Left kidney (tissue), 1 donor: ENCODE measurements at regions not wholly inside any gene's neighbourhood (a gene's known extent, or its start where the extent isn't known, plus 50 kb on each side); places are given as distances from the start of the nearest gene placed in this dataset.
"Not testable (repeated sequence)": the region's sequence is repeated elsewhere in the genome, so short reads cannot be mapped to it uniquely, and the experiment has no call there.

Experiments
- DNase-seq: peaks from one replicate; pipeline ENCODE4 v3.0.0-alpha.2; 2013

DNA sequence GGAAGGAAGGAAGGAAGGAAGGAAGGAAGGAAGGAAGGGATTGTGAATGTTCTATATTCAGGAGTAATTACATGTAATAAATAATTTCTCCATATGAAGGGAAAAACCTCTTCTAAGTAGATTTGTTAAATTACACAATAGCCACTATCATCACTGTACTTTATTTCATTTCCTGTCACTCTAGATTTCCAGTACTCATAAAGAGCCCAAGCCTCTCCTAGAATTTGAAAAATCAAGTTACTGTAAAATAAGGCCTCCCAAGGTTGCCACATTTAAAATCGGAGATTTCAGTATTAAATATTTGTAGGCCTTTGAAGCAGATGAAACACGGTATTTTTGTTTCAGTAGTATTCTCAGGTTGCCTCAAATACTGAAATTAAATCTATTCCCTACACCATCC is 499.0 kb downstream of the CDH10 start:
- DNase-seq, result no peak

DNA sequence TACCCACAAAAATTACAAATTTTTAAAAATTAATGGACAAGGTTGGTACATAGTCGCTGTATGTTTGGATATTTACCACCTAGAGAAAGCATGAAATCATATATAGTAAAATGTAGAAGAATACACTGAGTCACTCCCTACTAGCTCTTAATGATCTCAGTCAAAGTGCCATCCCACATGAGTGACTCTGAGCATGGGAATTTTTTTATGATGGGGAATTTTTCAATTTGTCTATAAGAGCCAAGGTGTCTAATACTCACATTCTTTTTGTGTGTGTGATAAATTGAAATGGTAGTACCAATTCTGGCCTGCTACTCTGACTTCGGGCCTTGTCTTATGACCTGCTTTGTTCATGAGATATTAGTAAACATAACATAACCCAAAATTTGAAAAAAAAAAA is 483.2 kb downstream of the CDH10 start:
- DNase-seq, result no peak

DNA sequence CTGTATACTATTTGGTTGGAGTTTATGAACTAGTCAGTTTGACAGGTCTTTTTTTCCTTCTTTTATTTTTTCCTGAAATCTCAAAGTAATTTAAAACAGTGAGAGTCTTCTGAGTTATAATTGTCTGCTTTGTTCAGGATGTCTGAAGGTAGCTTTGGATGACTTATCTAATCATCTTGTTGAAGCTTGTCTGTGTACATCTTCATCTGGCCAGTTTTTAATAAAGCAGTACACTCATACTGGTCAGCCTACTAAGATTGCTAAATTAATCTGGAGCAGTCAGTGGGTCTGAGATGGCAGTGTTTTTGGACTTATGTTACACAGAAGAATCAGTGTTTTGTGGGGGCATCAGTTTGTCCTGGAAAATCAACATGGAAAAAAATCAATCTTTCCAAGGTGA is 482.4 kb downstream of the CDH10 start:
- no peak for DNase-seq

DNA sequence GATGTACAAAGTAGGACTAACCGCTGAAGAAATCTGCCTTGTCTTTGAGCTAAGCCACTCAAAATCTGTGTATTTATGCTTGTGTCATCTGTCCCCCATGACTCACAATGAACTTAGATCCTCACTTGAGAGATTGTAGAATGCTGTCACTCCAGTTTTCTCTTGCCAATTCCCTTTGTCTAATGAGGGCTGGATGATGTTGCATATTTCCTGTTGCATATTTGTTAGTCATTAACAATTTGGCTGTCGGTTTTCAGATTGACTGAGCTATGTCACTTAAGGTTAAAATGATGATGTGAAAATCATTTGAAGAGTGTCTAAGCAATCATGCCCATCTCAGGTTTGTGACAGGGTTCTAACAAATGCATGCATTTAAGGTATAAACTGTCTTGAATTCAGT is 481.7 kb downstream of the CDH10 start:
- no peak for DNase-seq

DNA sequence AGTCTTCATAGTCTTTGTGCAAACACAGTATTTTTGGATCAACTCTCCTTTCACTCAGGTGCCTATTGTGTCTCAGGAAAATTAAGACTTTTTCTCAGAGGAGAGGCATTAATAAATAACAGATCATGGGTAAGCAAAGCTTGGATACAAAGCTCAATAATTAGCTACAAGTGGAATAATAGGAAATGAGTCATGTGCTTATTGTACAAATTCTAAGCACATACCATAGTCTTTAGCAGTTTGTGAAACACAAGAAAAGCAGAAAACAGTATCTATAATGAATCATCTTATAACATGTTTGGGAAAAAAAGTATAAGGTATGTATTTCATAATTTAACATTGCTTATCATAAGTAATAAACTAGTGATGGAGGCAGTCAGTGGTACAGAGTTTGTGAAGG is 477.0 kb downstream of the CDH10 start:
- DNase-seq, result no peak

DNA sequence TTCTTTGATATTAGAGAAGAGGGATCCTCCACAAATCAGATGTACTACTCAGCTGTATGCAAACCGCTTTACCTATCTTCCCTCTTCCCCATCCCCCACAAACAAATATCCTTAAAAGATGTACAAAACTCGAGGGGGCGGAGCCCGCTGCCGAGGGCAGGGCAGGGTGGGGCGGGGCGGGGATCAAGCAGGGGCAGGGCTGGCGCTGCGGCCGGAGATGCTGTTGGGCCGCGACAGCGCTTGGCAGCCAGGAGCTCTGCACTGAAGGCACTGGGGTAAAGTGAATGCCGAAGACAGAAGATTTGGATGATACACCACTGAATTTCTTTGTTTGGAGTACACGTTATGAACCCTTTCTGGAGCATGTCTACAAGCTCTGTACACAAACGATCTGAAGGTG is 474.8 kb downstream of the CDH10 start:
- no peak for DNase-seq

DNA sequence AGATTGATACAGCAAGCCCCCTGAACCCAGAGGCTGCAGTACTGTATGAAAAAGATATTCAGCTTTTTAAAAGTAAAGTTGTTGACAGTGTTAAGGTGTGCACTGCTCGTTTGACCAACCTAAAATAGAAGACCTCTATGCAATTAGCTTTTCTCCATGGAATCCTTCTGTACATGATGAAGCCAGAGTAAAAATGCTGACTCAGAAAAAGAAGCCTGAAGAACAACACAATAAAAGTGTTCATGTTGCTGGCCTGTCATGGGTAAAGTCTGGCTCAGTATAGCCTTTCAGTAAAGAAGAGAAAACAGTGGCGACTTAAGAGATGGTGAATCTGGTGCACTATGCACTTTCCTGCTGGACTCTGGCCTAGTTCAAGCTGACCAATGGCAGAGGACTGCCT is 473.8 kb downstream of the CDH10 start:
- not testable (repeated sequence) for DNase-seq

DNA sequence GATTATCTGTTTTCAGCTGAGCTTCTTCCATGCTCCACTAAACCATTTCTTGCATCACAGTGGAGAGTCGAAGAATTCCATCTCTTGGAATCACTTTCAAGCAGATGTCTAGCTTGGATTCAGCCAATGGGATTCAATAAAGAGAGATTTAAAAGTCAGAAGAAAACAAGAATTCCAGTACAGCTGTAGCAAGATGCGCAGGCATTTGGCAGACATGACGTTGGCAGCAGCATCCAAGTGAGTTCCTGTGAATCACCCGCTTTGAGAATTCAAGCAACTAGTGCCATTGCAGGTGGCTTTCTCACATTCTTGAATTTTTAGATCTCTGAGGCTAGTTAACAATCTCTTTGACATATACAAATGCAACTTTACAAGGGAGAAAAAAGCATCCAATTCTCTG is 467.0 kb downstream of the CDH10 start:
- DNase-seq, result no peak

DNA sequence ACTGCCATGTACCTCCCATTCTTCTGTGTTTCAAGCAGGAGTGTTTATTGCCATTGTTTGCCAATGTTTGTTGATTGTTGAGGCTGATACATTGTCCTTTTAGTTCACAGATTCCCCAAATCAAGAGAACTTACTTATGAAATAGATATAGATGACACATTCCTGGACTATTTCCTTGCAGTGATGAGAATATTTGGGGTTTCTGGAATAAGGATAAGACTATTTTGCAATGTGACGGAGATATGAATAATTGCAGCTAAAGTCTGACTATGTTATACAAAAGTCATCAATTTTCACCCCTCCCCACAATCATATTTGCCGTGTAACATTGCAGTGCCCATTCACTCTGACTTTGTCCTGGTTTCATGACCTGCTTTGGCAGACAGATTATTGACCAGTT is 460.8 kb downstream of the CDH10 start:
- DNase-seq, result no peak

DNA sequence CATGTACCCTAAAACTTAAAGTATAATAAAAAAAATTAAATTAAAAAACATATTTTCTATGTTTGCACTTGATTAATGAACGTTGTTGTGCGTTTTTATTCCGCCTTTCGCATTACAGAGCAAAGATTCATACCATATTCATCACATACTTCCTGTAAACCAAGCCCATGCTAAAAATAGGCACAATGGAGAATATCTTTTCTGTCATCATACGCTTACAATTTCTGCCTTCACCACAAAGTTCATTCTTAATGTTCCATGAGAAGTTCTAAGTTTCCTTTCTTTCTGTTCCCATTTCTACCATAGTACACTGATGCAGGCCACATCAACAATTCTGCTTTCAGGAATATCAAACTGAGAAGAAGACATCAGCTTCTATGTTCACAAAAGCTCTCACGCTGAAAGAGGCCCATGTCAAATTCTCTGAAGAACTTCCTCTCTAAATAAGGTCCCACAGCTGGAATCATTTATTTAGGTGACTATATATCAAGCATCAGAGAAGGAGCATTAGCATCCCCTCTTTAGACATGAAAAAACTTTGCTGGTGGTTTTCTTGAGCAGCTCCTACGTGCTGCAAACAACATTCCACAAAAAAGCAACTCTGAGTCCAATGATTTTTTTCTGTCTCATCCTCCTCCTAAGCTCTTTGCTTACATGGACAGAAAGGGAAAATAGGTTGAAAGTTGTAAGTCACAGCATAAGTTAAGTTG is 456.4 kb downstream of the CDH10 start:
- DNase-seq, result no peak

DNA sequence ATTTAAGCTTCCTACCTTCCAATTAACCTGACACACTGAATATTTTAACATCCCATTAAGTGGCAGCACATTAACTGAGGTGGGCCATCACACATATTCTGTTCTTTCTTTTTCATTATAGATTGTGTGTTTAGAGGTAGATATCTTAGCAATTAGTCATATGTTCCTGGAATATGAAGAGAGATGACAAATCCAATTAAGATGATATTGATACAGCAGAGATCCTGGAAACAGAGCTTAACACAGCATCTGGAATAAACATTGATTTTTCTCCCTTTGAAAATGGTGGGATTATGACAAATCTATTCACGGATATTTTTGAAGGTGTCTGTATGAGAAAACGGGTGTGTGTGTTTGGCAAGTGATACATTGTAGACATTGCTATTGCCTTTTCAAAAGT is 448.0 kb downstream of the CDH10 start:
- no peak for DNase-seq

DNA sequence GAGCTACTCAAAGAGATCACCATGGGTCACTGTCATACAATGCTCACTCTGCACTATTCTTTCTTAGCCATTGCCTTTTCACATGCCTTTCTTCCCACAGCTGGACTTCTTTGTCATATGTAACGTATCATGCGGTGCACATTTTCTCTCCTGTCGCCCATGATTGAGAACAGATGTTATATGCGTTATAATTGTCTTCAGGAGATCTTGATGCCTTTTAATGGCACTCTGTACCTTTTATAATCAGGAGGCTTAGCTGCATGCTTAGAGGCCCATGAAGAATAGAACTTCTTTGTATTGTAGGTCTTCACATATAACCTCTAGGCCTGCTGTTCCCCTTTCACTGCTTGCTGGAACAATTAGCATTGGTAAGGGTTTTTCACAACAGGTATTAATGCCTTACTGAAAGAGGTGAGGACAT is 436.1 kb downstream of the CDH10 start:
- DNase-seq, result no peak

DNA sequence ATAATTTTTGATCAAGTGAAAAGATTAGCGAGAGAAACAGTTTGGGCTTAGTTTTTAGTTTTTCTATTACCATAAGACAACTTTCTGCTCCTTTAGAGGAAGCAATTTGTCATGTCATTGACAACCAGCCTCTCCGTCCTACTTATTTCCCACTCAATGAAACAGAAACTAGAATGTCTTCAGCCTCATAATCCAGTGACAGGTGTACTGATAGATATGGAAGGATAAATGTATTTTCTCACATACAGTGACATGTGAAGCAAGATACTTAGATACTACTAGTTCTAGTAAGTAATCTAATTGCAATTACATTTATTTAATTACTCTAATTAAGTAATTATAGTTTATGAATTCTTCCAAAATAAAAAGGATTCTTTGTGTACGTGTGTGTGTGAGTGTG is 429.7 kb downstream of the CDH10 start:
- DNase-seq, result no peak

DNA sequence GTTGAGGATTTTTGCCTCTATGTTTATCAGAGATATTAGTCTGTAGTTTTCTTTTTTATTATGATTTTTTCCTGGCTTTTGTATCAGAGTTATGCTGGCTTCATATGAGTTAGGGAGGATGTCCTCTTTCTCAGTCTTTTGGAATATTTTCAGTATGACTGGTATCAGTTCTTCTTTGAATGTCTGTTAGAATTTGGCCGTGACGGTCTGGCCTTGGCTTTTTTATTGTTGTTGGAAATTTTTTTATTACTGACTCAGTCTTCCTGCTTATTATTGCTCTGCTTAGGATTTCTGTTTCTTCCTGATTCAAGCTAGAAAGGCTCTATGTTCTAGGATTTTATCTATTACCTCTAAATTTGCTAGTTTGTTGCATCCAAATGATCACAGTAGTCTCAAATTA is 421.9 kb downstream of the CDH10 start:
- no peak for DNase-seq

DNA sequence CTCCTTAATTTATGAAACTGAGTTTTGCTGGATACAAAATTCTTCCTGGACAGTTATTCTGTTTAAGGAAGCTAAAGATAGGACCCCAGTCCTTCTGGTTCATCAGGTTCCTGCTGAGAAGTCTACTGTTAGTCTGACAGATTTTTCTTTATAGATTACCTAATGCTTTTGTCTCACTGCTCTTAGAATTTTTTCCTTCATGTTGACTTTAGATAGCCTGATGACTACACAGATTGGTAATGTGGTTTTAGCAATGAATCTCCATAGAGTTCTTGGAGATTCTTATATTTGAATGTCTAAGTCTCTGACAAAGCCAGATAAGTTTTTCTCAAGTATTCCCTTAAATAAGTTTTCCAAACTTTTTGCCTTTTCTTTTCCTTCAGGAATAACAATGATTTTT is 419.7 kb downstream of the CDH10 start:
- DNase-seq, result no peak

DNA sequence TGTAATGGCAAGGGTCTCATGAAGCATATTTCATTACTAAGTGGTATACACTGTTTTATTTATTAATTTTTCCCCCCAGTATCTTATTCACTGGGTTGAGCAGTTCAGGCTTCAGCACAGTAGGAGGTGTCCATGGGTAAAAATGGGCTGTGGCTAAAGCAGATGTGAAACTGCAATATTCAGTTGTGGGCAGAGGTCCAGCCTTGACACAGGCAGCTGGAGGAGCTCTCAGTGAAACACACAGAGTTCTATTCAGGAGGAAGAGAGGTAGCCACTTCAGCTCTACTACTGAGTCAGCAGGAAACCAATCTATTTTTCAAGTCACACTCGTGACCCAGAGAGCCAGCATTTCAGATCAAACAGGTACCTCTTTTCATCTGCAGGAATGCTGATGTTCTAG is 418.3 kb downstream of the CDH10 start:
- no peak for DNase-seq

DNA sequence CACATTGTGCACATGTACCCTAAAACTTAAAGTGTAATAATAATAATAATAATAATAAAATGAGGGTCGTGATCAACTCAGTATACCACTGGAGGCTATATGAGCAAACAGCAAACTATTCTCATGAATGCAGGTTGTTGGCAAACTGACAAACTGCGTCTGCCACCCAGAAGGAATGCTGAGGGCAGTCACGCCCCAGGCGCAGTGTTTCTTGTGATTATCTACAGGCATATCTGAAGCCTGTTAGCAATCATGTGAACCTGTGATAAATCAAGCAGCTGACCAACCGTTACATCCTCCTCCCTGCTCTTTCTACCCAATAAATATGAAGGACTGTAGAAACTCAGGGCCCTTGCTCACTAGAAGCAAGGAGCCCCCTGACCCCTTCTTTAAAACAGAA is 416.9 kb downstream of the CDH10 start:
- not testable (repeated sequence) for DNase-seq

DNA sequence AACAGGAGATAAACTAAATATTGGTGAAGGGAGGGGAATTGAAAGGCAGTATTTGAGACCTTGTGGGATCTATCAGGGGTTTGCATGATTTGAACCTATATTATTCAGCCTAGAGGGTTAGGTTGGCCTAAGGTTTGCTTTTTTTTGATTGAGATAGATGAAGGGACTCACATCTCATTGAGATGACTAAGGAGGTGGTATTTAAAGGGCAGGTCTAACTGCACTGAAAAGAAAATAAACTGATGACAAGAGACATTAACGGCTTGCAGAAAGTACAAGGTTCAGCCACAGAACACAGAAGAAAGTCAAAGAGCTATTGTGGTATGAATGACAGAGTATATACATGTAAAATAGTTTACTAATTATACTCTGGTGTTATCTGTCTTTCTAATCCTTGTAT is 412.7 kb downstream of the CDH10 start:
- no peak for DNase-seq

DNA sequence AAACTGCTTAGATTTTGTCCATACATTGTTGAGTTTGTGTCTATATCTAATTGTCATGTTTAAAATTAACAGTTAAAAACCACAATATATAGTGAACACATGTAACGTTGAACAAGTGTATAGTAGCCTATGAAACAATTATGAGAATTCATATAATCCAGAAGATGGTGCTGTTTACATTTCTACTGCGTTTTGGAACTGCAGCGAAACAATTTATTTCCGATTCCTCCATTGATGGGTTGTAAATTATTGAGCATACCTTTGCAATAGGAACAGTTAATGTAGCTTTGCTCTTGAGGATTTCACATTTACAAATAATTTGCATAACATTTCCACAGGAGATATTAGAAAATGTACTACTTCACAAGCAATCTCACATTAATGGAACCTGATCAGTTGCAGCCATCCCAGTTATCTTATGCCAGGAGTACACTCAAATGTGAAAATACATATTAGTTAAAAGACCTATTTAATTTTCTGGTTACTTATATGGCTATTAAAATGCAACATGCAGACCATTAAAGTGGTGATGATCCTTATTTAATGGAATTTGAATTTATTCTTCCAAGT is 411.8 kb downstream of the CDH10 start:
- no peak for DNase-seq

DNA sequence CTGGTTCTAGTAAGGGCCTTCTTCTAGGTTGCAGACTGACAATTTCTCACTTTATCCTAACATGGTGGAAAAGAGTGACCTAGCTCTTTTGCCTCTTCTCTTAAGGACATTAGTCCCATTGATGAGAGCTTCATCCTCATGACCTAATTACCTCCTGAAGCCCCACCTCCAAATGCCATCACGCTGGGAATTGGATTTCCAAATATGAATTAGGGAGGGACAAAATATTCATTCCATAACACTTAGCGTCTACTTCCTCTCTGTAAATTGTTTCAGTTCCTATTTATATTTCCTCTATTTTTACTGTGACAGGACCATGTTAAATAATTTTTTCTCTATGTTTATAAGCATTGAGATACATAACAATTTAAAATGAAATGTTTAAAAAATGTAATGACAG is 408.8 kb downstream of the CDH10 start:
- DNase-seq, result no peak

DNA sequence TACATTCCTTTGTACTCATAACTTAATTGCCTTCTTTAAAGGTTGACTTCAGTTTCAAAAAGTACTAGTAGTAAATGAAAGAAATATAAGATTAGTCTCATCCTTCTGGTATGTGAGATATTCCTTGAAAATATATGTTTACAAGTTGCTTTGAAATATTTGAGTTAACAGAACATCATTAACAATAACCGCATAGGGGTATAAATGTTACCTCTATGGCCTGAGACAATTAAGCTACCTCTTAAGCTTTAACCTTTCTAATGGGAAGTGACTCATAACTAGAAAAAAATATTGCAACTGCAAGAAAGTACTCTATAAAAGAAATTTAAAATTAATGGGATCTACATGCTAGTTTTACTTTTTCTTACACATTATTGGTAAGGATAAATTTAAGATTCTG is 399.0 kb downstream of the CDH10 start:
- DNase-seq, result no peak

DNA sequence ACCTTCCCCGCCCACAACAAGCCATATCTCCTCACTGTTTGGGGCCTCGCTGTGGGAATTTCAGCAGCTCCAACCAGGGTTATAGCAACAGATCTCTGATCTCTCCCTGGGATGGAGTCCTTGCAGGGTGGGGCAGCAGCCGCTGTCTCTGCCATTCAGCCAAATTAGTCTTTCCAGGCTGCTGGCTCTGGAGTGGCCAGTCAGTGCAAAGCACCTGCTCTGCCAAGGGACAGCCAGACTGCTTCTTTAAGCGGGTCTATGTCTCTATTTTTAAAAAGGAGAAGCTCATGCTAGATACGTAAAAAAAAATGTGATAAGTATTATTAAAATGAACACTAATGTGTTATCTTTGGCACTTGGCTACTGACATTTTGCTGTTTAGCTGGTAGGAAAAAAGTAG is 380.2 kb downstream of the CDH10 start:
- DNase-seq, result no peak

DNA sequence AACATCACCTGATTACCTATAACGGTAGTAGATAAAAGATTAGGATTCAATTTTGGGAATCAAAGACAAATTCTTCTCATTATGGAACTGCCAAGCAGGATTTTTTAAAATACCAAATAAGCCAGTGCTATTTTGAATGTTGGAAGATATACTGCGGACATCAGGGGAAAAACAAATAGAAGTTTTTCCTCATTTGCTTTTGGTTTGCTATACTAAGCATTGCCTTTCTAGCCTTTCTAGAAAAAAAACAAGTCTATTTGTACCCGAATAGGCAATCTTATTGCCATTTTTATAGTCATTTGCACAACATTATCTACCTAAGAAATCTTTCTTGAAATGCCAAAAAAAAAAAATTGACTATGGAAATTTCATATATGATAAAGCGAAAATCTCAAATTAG is 379.5 kb downstream of the CDH10 start:
- no peak for DNase-seq

DNA sequence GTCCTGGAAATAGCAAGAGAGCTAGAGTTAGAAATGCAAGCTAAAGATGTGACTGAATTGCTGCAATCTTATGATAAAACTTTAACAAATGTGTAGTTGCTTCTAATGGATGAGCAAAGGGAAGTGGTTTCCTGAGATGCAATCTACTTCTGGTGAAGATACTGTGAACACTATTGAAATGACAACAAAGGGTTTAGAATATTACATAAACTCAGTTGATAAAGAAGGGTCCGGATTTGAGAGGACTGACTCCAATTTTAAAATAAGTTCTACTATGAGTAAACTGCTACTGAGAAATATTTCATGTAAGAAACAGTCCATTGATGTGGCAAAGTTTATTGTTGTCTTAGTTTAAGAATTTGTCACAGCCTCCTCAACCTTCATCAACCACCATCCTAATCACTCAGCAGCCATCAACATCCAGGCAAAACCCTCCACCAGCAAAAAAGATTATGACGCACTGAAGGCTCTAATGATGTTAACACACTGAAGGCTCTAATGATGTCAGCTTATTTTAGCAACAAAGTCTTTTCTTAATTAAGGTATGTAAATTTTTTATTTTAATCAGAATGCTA is 376.2 kb downstream of the CDH10 start:
- DNase-seq, result no peak
